HPDE6-E6E7 (cell line): ENCODE measurements at regions not wholly inside any gene's neighbourhood (a gene's known extent, or its start where the extent isn't known, plus 50 kb on each side); places are given as distances from the start of the nearest gene placed in this dataset.

Source experiments
- DNase-seq: peaks from one replicate; pipeline ENCODE4 v3.0.0; 2011; ENCODE audit warnings: missing footprints; ENCODE audit errors: extremely low spot score

DNA sequence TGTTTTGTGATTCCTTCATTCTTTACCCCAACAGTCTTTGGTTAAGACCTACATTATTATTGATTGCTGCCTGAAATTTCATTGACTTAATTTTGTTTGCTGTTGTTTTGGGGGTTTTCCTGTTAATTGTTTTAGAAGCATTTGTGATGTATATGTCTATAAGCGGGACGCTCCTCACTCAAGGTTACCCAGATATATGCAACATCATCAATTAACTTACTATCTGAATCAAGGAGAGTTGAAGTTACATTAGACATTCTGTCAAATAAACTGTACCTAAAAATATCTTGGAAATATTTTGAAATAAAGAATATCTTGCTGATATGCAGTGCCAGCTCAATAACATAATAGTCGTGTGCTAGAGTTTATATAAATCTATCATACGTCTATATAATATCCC lies 125.9 kb upstream of the CDH18 start:
- DNase-seq = no peak

DNA sequence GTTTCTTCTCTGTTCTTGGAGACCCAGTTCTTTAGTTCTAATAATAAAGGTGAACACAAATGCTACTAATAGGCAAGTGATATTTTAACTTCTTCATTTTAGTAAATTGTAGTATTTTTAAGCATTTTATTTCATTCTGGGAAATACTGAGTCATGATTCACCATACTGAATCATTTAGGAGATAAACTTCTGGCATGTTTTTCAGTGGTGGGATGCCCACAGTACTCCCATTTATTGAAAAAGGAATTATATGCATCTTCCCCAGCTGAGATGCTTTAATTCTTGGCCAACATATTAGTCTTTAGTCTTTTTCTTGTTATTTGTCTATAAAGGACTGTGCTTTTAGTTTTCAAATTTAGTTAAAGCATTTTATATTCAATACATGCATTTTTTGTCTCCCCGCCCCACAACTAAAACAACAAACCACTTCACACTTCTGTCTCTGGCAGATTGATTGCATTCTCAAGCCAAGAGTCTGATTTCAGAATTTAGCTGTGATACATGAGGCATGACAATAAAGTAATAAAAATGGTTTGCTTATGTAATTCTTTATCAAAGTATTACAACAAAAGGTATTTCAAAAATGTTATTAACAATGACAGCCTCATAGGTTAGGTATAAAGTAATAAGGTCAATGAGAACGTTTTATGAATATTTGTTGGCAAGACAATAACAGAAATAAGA lies 125.2 kb upstream of the CDH18 start:
- no peak for DNase-seq

DNA sequence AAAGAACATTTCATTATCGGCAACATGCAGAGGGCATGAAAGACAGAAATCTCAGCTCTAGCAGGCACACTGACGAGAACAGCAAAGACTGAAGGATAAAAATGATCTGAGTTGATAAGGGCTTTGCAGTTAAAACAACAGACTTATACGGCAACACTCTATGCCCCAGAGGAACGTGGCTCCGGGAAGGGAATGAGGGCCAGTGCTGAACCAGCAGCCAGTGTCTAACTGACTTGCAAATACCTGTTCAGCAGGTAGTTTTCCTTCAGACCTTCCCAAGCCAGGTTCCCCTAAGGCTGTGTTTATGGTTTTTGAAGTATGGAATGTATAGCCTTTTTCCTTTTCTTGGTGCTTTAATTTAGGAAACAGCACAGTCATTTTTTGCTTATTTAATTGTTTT lies 121.3 kb upstream of the CDH18 start:
- DNase-seq = no peak

DNA sequence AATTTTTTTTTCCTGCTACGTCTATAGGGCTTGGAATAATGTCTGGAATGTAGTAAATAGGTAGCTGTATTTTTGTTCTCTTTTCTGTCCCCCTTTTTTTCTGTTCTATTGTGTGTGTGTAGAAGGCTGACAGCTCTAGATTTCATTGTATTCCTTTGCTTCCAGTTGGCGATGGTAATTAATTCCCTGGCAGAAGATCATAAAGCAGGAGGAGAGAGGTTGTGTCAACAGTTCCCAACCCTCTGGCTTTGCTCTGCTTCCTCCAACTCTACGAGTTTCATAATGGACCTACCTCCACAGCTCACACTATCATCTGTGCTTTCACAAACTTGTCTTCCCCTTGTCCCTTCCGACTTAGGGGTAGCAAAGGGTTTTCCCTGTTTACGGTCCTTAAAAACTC lies 117.9 kb upstream of the CDH18 start:
- DNase-seq = no peak

DNA sequence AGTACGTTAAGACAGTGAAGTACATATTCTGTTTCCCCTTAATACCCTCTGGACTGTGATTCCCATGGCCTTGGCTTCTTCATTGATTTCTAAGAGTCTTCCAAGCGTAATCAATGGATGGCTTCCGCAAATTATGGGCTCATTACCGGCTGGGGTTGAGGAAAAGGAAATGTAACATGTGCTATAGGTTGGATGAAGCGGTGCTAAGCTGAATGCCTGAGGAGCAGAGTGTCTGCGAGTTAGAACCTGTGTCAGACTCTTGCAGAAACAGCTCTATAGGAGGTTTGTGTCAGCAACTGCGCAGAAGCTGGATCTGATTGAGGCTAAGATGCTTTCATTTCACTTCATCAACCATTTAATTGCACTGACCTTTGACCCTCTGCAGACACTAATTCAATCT lies 114.3 kb upstream of the CDH18 start:
- no peak for DNase-seq

DNA sequence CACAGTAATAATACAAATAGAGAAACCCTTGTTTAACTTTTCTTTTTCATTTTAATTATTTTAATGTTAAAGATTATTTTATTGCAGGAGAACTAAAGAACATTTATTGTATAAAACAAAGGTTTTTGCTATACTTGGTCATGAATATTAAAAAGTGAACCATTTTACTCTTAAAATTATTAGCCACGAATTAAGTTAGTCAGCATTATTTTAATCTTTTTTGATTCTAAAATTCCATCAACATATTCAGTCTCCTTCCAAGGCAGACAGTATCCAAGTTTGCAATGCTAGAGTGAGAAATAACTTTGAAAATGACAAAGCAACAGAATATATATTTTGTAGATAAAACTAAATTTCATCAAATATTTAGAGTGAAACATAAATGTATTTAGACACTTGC lies 110.7 kb upstream of the CDH18 start:
- no peak for DNase-seq

DNA sequence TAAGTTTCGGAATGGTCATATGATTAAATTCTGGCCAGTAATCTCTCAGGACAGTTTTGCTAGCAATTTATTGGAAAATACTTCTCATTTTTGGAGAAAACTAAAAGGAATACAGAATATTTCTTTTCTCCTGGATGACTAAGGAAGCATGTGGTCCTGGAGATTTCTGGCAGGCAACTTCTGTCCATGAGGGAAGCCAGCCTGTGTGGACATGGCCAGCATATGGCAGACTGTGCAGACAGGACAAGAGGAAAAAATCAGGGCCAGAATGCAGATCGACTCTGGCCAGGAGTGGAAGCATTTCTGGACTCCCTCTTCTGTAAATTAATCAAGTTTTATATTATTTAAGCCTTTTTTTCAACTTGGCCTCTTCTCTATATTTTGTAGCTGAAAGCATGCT lies 100.4 kb upstream of the CDH18 start:
- no peak for DNase-seq

DNA sequence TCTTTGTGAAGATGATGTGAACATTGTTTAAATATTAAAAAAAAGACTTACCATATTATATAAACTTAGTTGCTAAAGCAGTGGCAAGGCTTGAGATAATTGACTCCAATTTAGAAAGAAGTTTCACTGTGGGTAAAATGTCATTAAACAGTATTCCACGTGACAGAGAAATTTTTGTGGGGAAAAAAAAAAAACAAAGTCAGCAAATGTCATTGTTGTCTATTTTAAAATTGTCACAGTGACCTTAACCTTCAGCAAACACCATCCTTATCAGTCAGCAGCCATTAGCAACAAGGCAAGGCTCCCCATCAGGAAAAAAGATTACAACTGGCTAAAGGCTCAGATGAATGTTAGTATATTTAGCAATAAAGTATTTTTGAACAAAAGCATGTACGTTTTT lies 99.3 kb upstream of the CDH18 start:
- DNase-seq = no peak

DNA sequence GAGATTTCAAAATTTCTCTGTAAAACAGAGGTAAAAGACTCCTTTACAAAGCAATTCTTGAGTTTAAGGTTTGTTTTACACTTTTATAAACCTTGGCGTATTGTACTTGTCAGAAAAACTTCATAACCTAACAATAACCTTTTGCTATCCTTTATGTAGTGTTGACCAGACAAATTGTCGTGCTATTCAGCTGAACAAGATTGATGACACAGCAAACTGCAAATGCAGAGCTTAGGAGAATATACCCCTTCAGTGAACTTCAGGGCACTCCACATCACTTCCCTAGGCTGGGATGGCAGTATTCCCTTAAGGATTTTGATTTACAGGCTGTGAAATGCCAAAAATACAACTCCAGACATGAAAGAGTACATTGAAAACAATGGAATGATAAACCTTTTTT lies 89.2 kb upstream of the CDH18 start:
- no peak for DNase-seq

DNA sequence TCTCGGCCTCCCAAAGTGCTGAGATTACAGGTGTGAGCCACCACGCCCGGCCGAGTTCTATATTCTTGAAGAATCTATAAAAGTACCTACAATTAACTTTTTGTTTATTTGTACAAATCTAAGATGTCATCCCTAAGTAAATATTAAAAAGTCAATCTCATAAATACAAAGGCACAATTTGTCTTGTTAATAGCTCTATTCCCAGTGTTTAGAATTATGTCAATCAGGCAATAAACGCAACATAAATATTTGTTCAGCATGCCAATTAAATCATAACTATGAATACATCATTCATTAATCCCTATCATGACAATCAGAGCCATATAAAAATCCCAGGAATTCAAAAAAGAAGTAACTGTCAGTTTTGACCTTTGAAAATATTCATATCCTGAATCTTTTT lies 68.9 kb upstream of the CDH18 start:
- DNase-seq = no peak

DNA sequence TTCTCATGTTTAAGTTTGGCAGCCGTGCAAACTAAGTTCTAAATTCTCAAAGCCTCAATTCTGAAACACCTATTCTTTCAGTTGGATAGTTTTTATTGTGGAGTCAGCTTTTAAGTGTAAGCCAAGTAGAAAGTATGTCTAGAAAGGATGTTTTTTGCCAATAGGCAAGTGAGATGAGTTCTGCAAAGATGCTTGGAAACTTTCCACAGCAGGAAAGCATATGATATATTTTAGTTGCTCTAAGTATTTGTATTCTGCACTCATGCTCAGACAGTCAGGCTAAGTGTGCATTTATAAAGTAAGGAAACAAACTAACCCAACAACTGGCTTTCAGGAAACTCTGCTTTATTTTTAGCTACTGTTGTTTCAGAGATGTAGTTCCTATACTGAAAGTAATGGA lies 67.3 kb upstream of the CDH18 start:
- no peak for DNase-seq

DNA sequence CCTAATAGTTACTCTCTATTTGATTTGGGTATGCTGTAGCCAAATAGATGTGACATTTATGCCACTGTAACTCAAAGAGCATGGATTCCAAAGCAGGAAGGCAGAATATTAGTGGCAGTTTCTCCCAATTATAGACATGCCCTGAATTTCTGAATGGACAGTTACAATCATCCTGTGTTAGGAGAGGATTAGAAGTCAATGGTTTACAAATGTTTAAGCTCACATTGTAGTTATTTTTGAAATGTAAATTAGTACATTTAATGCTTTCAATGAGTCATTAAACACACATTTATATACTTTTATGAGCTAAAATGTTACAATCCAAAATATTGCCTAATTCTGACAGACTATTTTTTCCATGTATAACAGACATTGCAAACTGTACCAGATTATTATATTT lies 62.3 kb upstream of the CDH18 start:
- DNase-seq = no peak

DNA sequence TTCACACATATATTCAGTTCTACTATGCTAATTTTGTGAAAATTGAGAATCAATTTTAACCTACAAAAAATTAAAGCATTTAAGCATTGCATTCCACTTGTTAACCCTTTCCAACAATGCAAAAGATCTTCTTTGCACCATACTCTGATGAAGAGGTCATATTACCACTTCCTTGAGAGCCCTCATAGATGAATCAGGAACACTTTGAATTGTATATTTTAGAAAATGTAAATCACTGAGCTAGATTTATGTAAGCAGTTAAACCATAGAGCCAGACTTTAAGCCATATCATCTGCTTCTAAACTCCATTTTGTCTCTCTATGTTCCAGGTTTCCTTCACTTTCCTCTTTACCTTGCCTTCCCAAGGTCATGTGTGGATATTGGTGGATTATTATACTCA lies 56.5 kb upstream of the CDH18 start:
- no peak for DNase-seq

DNA sequence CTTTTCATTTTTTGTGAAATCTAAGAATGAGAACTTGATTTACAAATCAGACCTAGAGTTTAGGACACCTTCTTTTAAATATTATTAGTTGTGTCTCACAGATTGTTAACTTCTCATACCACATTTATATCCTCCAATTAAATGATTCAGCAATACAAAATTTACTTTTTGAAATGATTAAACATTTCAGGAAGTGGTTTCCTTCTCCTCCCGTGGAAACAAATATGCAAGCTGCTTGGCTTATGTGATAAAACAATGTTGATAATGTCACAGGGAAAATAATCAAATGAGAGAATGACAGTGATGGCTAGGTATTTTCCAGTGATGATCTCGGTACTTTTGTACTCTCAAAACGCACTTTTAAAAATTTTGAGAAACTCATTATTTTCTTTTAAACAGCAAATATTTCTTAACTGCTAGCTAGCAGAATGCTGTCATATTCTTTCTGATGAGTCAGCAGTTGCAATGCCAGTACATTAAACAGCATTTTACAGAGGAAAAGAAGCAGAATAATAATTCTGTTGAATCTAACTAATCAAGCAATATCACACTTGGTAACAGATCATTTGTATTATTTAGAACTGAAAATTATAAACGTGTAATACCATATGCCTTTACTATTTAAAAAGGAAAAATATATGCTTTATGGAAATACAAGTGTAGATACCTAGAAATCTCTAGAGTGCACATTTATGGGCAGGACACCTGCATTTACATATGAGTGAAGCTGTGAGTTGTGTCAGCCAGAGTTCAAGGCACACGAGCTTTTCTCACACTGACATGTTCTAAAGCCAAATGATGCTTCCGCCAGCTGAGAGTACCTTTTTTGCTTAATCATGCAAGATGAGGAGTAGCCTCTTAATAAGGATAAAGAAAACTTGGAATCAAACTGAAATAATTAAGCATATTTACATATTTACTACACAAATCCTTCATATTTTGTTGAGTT lies 53.6 kb upstream of the CDH18 start:
- no peak for DNase-seq

DNA sequence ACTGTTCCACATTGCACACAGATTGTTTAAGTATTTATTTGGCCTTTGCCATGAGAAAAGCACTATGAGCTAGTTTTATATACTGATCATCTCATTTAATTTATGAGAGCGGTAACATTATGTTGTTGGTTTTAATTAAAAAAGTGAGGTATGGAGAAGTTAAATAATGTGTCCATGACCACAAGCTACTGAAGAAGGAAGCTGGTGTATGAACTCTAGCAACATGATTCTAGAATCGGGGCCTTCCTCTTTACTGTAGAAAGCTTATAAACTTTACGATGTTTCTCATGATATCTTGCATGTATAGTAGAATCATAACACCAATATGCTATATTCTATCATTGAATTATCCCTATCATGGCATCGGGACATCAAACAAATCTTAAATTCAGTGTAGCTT lies 52.9 kb upstream of the CDH18 start:
- DNase-seq = no peak
